CD14-positive monocyte (primary cell): ENCODE measurements at regions not wholly inside any gene's neighbourhood (a gene's known extent, or its start where the extent isn't known, plus 50 kb on each side); places are given as distances from the start of the nearest gene placed in this dataset.

ENCODE experiments used
- DNase-seq, 3 donors: peaks; one replicate each; pipeline ENCODE4 v3.0.0-alpha.2; 2011 to 2022
- H2AFZ ChIP-seq: 2 replicates; pipeline ENCODE4 v1.6.0; 2012; ENCODE audit warnings: mild to moderate bottlenecking, low read depth, low read length, inconsistent platforms; ENCODE audit not compliant: insufficient read depth, poor library complexity, severe bottlenecking
- H3K27ac ChIP-seq, 2 donors: 1 replicate in 1 of 2; 2 replicates in 1 of 2; pipeline ENCODE4 v1.5.1; 2012 to 2013; ENCODE audit warnings: low read length in 2 of 2, control low read depth in 1 of 2, inconsistent platforms in 1 of 2, low read depth in 1 of 2, mild to moderate bottlenecking in 1 of 2
- H3K27me3 ChIP-seq, 2 donors: one replicate each; pipeline versions ENCODE4 v1.6.0 to v1.6.1; 2011 to 2013; ENCODE audit warnings: low read length in 2 of 2; ENCODE audit not compliant: control insufficient read depth in 2 of 2, insufficient read depth in 2 of 2
- H3K36me3 ChIP-seq, 2 donors: replicated peaks in 1 of 2; 1 replicate in 1 of 2; 2 replicates in 1 of 2; pipeline versions ENCODE4 v1.5.1 to v1.6.1; 2012 to 2013; ENCODE audit warnings: low read length in 2 of 2, control low read depth in 1 of 2, inconsistent platforms in 1 of 2, mild to moderate bottlenecking in 1 of 2; ENCODE audit not compliant: insufficient read depth in 2 of 2, control insufficient read depth in 1 of 2
- H3K4me1 ChIP-seq, 2 donors: 1 replicate in 1 of 2; 2 replicates in 1 of 2; pipeline versions ENCODE4 v1.5.1 to v1.6.1; 2012 to 2013; ENCODE audit warnings: low read length in 2 of 2, control low read depth in 1 of 2, inconsistent platforms in 1 of 2, mild to moderate bottlenecking in 1 of 2, moderate library complexity in 1 of 2; ENCODE audit not compliant: insufficient read depth in 2 of 2, control insufficient read depth in 1 of 2
- H3K4me2 ChIP-seq: replicated peaks from 2 replicates; pipeline ENCODE3; 2012; ENCODE audit warnings: low read length, moderate library complexity, mild to moderate bottlenecking; ENCODE audit not compliant: poor library complexity, severe bottlenecking; ENCODE audit errors: extremely low read depth
- H3K4me3 ChIP-seq, 3 experiments: fragments of 200-600 bp in 1 of 3; sonication (generic) in 1 of 3; replicated peaks in 1 of 3; 1 replicate in 2 of 3; 2 replicates in 1 of 3; pipeline ENCODE4 v1.5.1; 2011 to 2013; ENCODE audit warnings: low read length in 3 of 3, mild to moderate bottlenecking in 3 of 3, control low read depth in 2 of 3, low read depth in 2 of 3, inconsistent platforms in 1 of 3, moderate library complexity in 1 of 3
- H3K79me2 ChIP-seq: 2 replicates; pipeline ENCODE4 v1.6.0; 2012; ENCODE audit warnings: mild to moderate bottlenecking, control low read depth, inconsistent platforms, low read length, moderate library complexity; ENCODE audit not compliant: insufficient read depth
- H3K9ac ChIP-seq: 2 replicates; pipeline ENCODE4 v1.6.0; 2017; ENCODE audit warnings: low read length, mild to moderate bottlenecking; ENCODE audit not compliant: insufficient read depth, poor library complexity, severe bottlenecking
- H3K9me3 ChIP-seq, 2 donors: replicated peaks in 1 of 2; 1 replicate in 1 of 2; 2 replicates in 1 of 2; pipeline versions ENCODE4 v1.5.1 to v1.6.1; 2012 to 2013; ENCODE audit warnings: low read length in 2 of 2, control low read depth in 1 of 2; ENCODE audit not compliant: control insufficient read depth in 1 of 2, insufficient read depth in 1 of 2
- H4K20me1 ChIP-seq: 2 replicates; pipeline ENCODE4 v1.6.0; 2012; ENCODE audit warnings: mild to moderate bottlenecking, low read length, control low read depth, moderate library complexity; ENCODE audit not compliant: insufficient read depth
- H3K27ac Mint-ChIP-seq, 7 donors: one replicate each; pipeline ENCODE4 v1.8.0; 2020; ENCODE audit warnings: mild to moderate bottlenecking in 7 of 7, mixed read lengths in 7 of 7, moderate library complexity in 6 of 7, inconsistent platforms in 2 of 7
- H3K27me3 Mint-ChIP-seq, 3 donors: one replicate each; pipeline ENCODE4 v1.8.0; 2021 to 2022; ENCODE audit warnings: low read depth in 3 of 3, mild to moderate bottlenecking in 3 of 3, mixed read lengths in 3 of 3, moderate library complexity in 3 of 3, inconsistent platforms in 1 of 3
- H3K36me3 Mint-ChIP-seq, 2 donors: one replicate each; pipeline ENCODE4 v1.8.0; 2020; ENCODE audit warnings: mixed read lengths in 2 of 2, inconsistent platforms in 1 of 2, mild to moderate bottlenecking in 1 of 2
- H3K4me1 Mint-ChIP-seq: one replicate; pipeline ENCODE4 v1.8.0; 2020; ENCODE audit warnings: mild to moderate bottlenecking, mixed read lengths
- H3K4me3 Mint-ChIP-seq, 2 donors: one replicate each; pipeline ENCODE4 v1.8.0; 2020; ENCODE audit warnings: mild to moderate bottlenecking in 2 of 2, mixed read lengths in 2 of 2, moderate library complexity in 1 of 2
- H3K9me3 Mint-ChIP-seq, 7 donors: one replicate each; pipeline ENCODE4 v1.8.0; 2020 to 2022; ENCODE audit warnings: mixed read lengths in 7 of 7, mild to moderate bottlenecking in 6 of 7, moderate library complexity in 6 of 7, inconsistent platforms in 2 of 7
- CTCF ChIP-seq: fragments of 200-600 bp; IDR thresholded peaks from one replicate; pipeline ENCODE4 v1.8.0; 2022; ENCODE audit warnings: antibody characterized with exemption, mild to moderate bottlenecking
- WGBS: methylation state at CpG from one replicate; pipeline ENCODE4 v1.1.5; 2013; ENCODE audit warnings: missing lambda C conversion rate; ENCODE audit not compliant: insufficient coverage; 5-methylcytosine and 5-hydroxymethylcytosine counted together
- intact Hi-C, 2 donors: fragments of 100-400 bp; cut with micrococcal nuclease; formaldehyde crosslinking; loops; one replicate each; pipeline versions ENCODE4 v1.15.0 to v1.15.1; 2023

- 90% methylated on average over 2 of the region's 3 CpGs for WGBS
- Histone ChIP-seq H3K9ac (no peak overlapping the region), H3K36me3 (no peaks in the 10 kb centered on the region), H4K20me1 (no peaks in the 10 kb centered on the region), H3K4me1 (peaks cover 2% of the 10 kb centered on the region in 2 donors), H3K9me3 (no peaks in the 10 kb centered on the region), H3K4me2 (no peak overlapping the region), H3K27me3 (no peaks in the 10 kb centered on the region), H3K79me2 (no peaks in the 10 kb centered on the region), H3K27ac (no peak overlapping the region), H2AFZ (no peak overlapping the region), H3K4me3 (no peak overlapping the region)
- H3K27ac Mint-ChIP-seq, result no peak overlapping the region
- DNase-seq, result no peak
- intact Hi-C loops, result no loop called here
- H3K36me3 Mint-ChIP-seq, result no peaks in the 10 kb centered on the region
- no peak for TF ChIP-seq CTCF
- peaks cover 0 to 2% (median 0%) of the 10 kb centered on the region in 7 donors for H3K9me3 Mint-ChIP-seq
- no peak overlapping the region for H3K4me3 Mint-ChIP-seq
- peaks cover 3% of the 10 kb centered on the region for H3K4me1 Mint-ChIP-seq
- peaks cover 0 to 5% (median 5%) of the 10 kb centered on the region in 3 donors for H3K27me3 Mint-ChIP-seq
Measured at GRCh38 chr18:48488388-48488850, 50.4 kb upstream of the CTIF start.

GRCh38 chr18:48486754-48487153, 52.1 kb upstream of the CTIF start:
- no peak overlapping the region for H3K4me2 ChIP-seq
- H3K4me3 ChIP-seq, result no peak overlapping the region
- TF ChIP-seq CTCF, result no peak
- H3K36me3 Mint-ChIP-seq, result no peaks in the 10 kb centered on the region
- H3K27me3 ChIP-seq, result no peaks in the 10 kb centered on the region
- no peaks in the 10 kb centered on the region for H3K79me2 ChIP-seq
- H4K20me1 ChIP-seq, result no peaks in the 10 kb centered on the region
- no CpG with 5 or more reads among the region's 2 CpGs for WGBS
- no peak overlapping the region for H3K27ac ChIP-seq
- no peak overlapping the region for H3K4me3 Mint-ChIP-seq
- intact Hi-C loops, result no loop called here
- peaks cover 0 to 5% (median 2%) of the 10 kb centered on the region in 3 donors for H3K27me3 Mint-ChIP-seq
- H3K9me3 Mint-ChIP-seq, result peaks cover 0 to 2% (median 0%) of the 10 kb centered on the region in 7 donors
- DNase-seq, result no peak
- H3K4me1 Mint-ChIP-seq, result no peaks in the 10 kb centered on the region
- H3K27ac Mint-ChIP-seq, result no peak overlapping the region
- H3K9me3 ChIP-seq, result no peaks in the 10 kb centered on the region
- H2AFZ ChIP-seq, result no peak overlapping the region
- no peaks in the 10 kb centered on the region for H3K4me1 ChIP-seq
- H3K9ac ChIP-seq, result no peak overlapping the region
- H3K36me3 ChIP-seq, result no peaks in the 10 kb centered on the region
